Tibial nerve (tissue), 4 donors: ENCODE measurements at regions not wholly inside any gene's neighbourhood (a gene's known extent, or its start where the extent isn't known, plus 50 kb on each side); places are given as distances from the start of the nearest gene placed in this dataset.

Experiments used
- EP300 ChIP-seq, 2 donors: sonication (generic); formaldehyde crosslinking; IDR thresholded peaks; one replicate each; pipeline ENCODE4 v1.6.1; 2017; ENCODE audit warnings: antibody characterized with exemption in 2 of 2, mild to moderate bottlenecking in 1 of 2
- POLR2A ChIP-seq, 2 donors: fragments of 450-650 bp; IDR thresholded peaks; one replicate each; pipeline ENCODE4 v1.6.1; 2017; ENCODE audit warnings: antibody characterized with exemption in 2 of 2, mild to moderate bottlenecking in 2 of 2, moderate library complexity in 2 of 2
- TF ChIP-seq, protein P1 (sequence below), 5 experiments: fragments of 200-600 bp in 3 of 5; fragments of 450-650 bp in 2 of 5; sonication (generic) in 3 of 5; IDR thresholded peaks; one replicate each; pipeline ENCODE4 v1.5.1; 2016 to 2019; ENCODE audit warnings: antibody characterized with exemption in 5 of 5, mild to moderate bottlenecking in 3 of 5, moderate library complexity in 2 of 5

DNA sequence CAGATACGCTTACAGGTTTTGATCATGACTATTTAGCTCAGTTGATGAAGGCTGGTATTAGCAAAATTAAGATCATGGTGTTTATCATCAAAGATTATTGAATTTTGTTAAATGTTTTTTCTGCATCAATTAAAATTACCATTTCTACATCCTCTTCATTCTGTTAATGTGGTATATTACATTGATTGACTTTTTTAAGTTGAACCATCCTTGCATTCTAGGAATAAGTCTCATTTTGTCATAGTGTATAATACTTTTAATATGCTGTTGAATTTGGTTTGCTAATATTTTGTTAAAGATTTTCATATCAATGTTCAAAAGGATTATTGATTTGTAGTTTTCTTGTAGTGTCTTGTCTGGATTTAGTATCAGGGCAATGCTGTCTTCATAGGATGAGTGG lies 142.4 kb downstream of the LYPLAL1 start:
- no peak for TF ChIP-seq POLR2A (IDR thresholded peaks at IDR 0.05)
- TF ChIP-seq, protein P1, sequence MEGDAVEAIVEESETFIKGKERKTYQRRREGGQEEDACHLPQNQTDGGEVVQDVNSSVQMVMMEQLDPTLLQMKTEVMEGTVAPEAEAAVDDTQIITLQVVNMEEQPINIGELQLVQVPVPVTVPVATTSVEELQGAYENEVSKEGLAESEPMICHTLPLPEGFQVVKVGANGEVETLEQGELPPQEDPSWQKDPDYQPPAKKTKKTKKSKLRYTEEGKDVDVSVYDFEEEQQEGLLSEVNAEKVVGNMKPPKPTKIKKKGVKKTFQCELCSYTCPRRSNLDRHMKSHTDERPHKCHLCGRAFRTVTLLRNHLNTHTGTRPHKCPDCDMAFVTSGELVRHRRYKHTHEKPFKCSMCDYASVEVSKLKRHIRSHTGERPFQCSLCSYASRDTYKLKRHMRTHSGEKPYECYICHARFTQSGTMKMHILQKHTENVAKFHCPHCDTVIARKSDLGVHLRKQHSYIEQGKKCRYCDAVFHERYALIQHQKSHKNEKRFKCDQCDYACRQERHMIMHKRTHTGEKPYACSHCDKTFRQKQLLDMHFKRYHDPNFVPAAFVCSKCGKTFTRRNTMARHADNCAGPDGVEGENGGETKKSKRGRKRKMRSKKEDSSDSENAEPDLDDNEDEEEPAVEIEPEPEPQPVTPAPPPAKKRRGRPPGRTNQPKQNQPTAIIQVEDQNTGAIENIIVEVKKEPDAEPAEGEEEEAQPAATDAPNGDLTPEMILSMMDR (IDR thresholded peaks at IDR 0.05) = no peak
- no peak for TF ChIP-seq EP300 (IDR thresholded peaks at IDR 0.05)
